ENCODE measurements at regions not wholly inside any gene's neighbourhood (a gene's known extent, or its start where the extent isn't known, plus 50 kb on each side); places are given as distances from the start of the nearest gene placed in this dataset.
"Not testable (repeated sequence)": the region's sequence is repeated elsewhere in the genome, so short reads cannot be mapped to it uniquely, and the experiment has no call there.

DNA sequence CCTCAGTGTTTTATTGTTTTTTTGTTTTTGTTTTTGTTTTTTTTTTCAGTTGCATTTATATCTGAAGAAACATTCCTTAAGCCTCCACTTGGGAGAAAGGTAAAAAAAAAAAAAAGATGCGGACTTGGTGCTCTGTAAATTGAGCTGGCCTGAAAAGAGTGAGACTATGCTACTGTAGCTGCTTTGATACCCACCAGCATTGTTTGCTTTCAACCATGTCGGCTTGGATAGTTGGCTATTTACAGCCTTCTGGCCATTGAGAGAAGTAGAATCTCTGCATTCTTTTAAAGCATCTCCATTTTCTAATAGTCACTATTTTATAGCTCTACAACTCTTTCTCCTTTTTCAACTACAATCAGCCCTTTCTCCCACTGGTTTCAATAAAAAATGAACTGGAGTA is 149.6 kb downstream of the ZIC4 start:
- H3K9me3 ChIP-seq (ENCODE audit: insufficient read depth, low read length) = no peaks in the 10 kb centered on the region
- no peaks in the 10 kb centered on the region for H3K27me3 ChIP-seq (ENCODE audit: low read length)
- H2AFZ ChIP-seq (ENCODE audit: low read depth, low read length, severe bottlenecking) = no peak overlapping the region
- H3K4me2 ChIP-seq (ENCODE audit: low read depth, low read length, poor library complexity, severe bottlenecking) = no peak overlapping the region
- H3K9ac ChIP-seq (ENCODE audit: low read length) = no peak overlapping the region
- H3K27ac ChIP-seq (ENCODE audit: low read depth, low read length) = no peak overlapping the region
- H3F3A ChIP-seq (ENCODE audit: insufficient read depth) = no peaks in the 10 kb centered on the region
- no peaks in the 10 kb centered on the region for H3K36me3 ChIP-seq (ENCODE audit: low read length)
- H3K4me3 ChIP-seq (ENCODE audit: insufficient read depth, low read length, poor library complexity, severe bottlenecking) = no peak overlapping the region
- no peaks in the 10 kb centered on the region for H3K9me2 ChIP-seq (replicated peaks; ENCODE audit: insufficient read depth, low read length)
- TF ChIP-seq, protein P1, sequence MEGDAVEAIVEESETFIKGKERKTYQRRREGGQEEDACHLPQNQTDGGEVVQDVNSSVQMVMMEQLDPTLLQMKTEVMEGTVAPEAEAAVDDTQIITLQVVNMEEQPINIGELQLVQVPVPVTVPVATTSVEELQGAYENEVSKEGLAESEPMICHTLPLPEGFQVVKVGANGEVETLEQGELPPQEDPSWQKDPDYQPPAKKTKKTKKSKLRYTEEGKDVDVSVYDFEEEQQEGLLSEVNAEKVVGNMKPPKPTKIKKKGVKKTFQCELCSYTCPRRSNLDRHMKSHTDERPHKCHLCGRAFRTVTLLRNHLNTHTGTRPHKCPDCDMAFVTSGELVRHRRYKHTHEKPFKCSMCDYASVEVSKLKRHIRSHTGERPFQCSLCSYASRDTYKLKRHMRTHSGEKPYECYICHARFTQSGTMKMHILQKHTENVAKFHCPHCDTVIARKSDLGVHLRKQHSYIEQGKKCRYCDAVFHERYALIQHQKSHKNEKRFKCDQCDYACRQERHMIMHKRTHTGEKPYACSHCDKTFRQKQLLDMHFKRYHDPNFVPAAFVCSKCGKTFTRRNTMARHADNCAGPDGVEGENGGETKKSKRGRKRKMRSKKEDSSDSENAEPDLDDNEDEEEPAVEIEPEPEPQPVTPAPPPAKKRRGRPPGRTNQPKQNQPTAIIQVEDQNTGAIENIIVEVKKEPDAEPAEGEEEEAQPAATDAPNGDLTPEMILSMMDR (IDR thresholded peaks at IDR 0.05; ENCODE audit: insufficient read depth, low read length, poor library complexity, severe bottlenecking) = no peak
- no peak for TF ChIP-seq EZH2phosphoT487 (conservative IDR thresholded peaks at IDR 0.05; ENCODE audit: low read length)
- H3K79me2 ChIP-seq (ENCODE audit: insufficient read depth, low read length) = no peaks in the 10 kb centered on the region
- no peaks in the 10 kb centered on the region for H4K20me1 ChIP-seq (ENCODE audit: low read depth, low read length)

DNA sequence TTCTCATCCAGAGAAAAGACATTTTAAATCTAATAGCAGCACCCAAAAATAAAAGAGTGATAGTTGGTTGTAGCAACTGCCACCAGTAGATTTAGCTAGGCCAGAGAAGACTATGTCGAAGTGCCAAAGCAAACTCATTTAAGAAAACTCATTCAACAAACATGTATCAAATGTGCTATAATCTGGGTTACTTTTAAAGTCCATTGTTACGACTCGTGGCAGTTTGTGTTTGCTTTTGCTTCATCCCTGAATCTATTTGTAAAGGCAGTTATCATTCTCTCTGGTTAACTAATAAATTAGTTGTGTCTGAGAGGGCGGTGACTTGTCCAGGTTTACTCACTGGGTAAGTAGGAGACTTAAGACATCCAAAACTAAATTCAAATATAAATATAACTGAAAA is 159.4 kb downstream of the ZIC4 start:
- Histone ChIP-seq H3K79me2 (ENCODE audit: insufficient read depth, low read length) (no peaks in the 10 kb centered on the region), H3K9me3 (ENCODE audit: insufficient read depth, low read length) (no peaks in the 10 kb centered on the region), H3K27me3 (ENCODE audit: low read length) (no peaks in the 10 kb centered on the region), H3F3A (ENCODE audit: insufficient read depth) (no peaks in the 10 kb centered on the region), H3K4me2 (ENCODE audit: low read depth, low read length, poor library complexity, severe bottlenecking) (no peak overlapping the region), H3K27ac (ENCODE audit: low read depth, low read length) (no peak overlapping the region), H3K9me2 (replicated peaks; ENCODE audit: insufficient read depth, low read length) (no peaks in the 10 kb centered on the region), H4K20me1 (ENCODE audit: low read depth, low read length) (no peaks in the 10 kb centered on the region), H3K4me3 (ENCODE audit: insufficient read depth, low read length, poor library complexity, severe bottlenecking) (no peak overlapping the region), H2AFZ (ENCODE audit: low read depth, low read length, severe bottlenecking) (no peak overlapping the region), H3K9ac (ENCODE audit: low read length) (no peak overlapping the region), H3K36me3 (ENCODE audit: low read length) (no peaks in the 10 kb centered on the region)
- TF ChIP-seq, protein P1 (IDR thresholded peaks at IDR 0.05; ENCODE audit: insufficient read depth, low read length, poor library complexity, severe bottlenecking) = no peak
- TF ChIP-seq EZH2phosphoT487 (conservative IDR thresholded peaks at IDR 0.05; ENCODE audit: low read length) = no peak

DNA sequence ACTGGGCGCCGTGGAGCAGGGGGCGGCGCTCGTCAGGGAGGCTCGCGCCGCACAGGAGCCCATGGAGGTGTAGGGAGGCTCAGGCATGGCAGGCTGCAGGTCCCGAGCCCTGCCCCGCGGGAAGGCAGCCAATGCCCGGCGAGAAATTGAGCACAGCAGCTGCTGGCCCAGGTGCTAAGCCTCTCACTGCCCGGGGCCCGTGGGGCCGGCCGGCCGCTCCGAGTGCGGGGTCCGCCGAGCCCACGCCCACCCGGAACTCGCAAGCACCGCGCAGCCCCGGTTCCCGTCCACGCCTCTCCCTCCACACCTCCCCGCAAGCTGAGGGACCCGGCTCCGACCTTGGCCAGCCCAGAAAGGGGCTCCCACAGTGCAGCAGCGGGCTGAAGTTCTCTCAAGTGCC is 160.7 kb downstream of the ZIC4 start:
- not testable (repeated sequence) for H3K36me3 ChIP-seq (ENCODE audit: low read length); H3K79me2 ChIP-seq (ENCODE audit: insufficient read depth, low read length); H3K4me3 ChIP-seq (ENCODE audit: insufficient read depth, low read length, poor library complexity, severe bottlenecking); H3K27me3 ChIP-seq (ENCODE audit: low read length); H3K27ac ChIP-seq (ENCODE audit: low read depth, low read length); H3K4me2 ChIP-seq (ENCODE audit: low read depth, low read length, poor library complexity, severe bottlenecking); H2AFZ ChIP-seq (ENCODE audit: low read depth, low read length, severe bottlenecking); H3F3A ChIP-seq (ENCODE audit: insufficient read depth); H3K9me3 ChIP-seq (ENCODE audit: insufficient read depth, low read length); H4K20me1 ChIP-seq (ENCODE audit: low read depth, low read length); H3K9me2 ChIP-seq (replicated peaks; ENCODE audit: insufficient read depth, low read length); H3K9ac ChIP-seq (ENCODE audit: low read length)

DNA sequence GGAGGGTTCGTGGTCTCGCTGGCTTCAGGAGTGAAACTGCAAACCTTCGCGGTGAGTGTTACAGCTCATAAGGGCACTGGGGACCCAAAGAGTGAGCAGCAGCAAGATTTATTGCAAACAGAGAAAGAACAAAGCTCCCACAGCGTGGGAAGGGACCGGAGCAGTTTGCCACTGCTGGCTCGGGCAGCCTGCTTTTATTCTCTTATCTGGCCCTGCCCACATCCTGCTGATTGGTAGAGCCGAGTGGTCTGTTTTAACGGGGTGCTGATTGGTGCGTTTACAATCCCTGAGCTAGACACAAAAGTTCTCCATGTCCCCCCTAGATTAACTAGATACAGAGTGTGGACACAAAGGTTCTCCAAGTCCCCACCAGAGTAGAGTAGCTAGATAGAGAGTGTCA is 161.3 kb downstream of the ZIC4 start:
- H3K36me3 ChIP-seq (ENCODE audit: low read length); H3K27me3 ChIP-seq (ENCODE audit: low read length); H4K20me1 ChIP-seq (ENCODE audit: low read depth, low read length); H3K9me3 ChIP-seq (ENCODE audit: insufficient read depth, low read length); H3F3A ChIP-seq (ENCODE audit: insufficient read depth); H3K79me2 ChIP-seq (ENCODE audit: insufficient read depth, low read length); H3K4me2 ChIP-seq (ENCODE audit: low read depth, low read length, poor library complexity, severe bottlenecking); H3K9me2 ChIP-seq (replicated peaks; ENCODE audit: insufficient read depth, low read length); H3K27ac ChIP-seq (ENCODE audit: low read depth, low read length); H3K4me3 ChIP-seq (ENCODE audit: insufficient read depth, low read length, poor library complexity, severe bottlenecking); H3K9ac ChIP-seq (ENCODE audit: low read length); H2AFZ ChIP-seq (ENCODE audit: low read depth, low read length, severe bottlenecking): not testable (repeated sequence)
